GM23248 (cell line): ENCODE measurements at regions not wholly inside any gene's neighbourhood (a gene's known extent, or its start where the extent isn't known, plus 50 kb on each side); places are given as distances from the start of the nearest gene placed in this dataset.

Experiments used
- EZH2 ChIP-seq: fragments of 200-600 bp; sonication (generic); IDR thresholded peaks from 2 replicates; pipeline ENCODE4 v1.6.1; 2018; ENCODE audit warnings: antibody characterized with exemption, mild to moderate bottlenecking; ENCODE audit not compliant: insufficient read depth, poor library complexity, severe bottlenecking
- EZH2phosphoT487 ChIP-seq: fragments of 200-600 bp; sonication (generic); IDR thresholded peaks from 2 replicates; pipeline ENCODE4 v1.6.1; 2018; ENCODE audit warnings: antibody characterized with exemption, moderate library complexity, mild to moderate bottlenecking, low read depth; ENCODE audit not compliant: insufficient read depth

GRCh38 chr13:73198991-73199411 lies 140.2 kb downstream of the KLF5 start:
- no peak for TF ChIP-seq EZH2
- no peak for TF ChIP-seq EZH2phosphoT487
